ENCODE measurements at regions not wholly inside any gene's neighbourhood (a gene's known extent, or its start where the extent isn't known, plus 50 kb on each side); places are given as distances from the start of the nearest gene placed in this dataset.

- no peak for DNase-seq (ENCODE audit: low read depth in 2 of 2)
Measured at GRCh38 chr6:91149956-91150705, 563.3 kb upstream of the MAP3K7 start.

DNA sequence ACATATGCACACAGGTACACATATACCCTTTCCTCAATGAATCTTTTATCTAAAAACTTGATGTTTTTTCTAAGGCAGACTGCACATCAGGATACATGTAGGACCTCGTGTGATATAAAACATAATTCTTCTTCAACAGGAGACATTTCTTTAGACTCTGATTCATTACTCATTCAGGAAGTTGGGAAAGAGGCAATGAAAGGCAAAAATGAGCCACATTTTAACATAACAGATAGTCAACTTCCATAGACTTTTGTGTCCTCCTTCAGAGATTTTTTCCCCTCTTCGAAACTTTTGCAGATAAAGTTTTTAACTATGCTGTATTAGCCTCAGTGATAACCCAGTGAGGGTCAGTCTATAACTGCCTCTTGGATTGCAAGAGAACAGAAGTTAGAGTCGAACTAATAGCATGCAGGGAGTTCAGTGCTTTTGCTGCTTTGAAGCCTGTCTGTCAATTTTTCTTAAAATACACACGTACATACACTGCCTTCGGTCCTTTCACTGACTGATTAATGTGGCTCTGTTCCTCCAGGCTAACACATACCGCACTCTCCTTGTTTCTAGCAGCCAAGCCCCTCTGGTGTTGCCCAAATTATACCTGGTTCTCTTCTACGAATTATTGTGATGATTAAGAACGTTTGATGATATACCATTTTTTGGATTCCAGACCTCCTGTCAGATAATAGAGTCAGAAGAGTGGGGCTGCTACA, 562.5 kb upstream of the MAP3K7 start:
- no peak for DNase-seq (ENCODE audit: low read depth in 2 of 2)

DNA sequence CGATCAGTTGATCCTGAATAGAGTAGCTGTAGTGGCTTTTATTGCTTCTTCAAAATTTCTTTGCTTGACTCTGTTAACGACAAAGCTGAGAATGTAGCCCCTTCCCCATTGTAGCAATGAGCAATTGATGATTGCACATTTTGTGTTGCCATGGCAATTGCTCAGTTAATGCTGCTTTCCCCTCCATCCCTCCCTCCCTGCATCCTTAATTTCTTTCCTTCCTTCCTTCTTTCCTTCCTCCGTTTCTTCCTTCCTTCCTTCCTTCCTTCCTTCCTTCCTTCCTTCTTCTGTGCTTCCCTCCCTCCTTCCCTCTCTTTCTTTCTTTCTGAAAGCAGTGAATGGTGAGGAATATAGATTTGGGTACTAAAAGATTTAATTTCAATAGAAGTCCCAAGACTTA, 557.3 kb upstream of the MAP3K7 start:
- no peak for DNase-seq (ENCODE audit: low read depth in 2 of 2)

- DNase-seq (ENCODE audit: low read depth in 2 of 2) = no peak
Measured at GRCh38 chr6:91142154-91142553, 555.3 kb upstream of the MAP3K7 start.

GRCh38 chr6:91141346-91141745, 554.5 kb upstream of the MAP3K7 start:
- no peak for DNase-seq (ENCODE audit: low read depth in 2 of 2)

GRCh38 chr6:91140449-91140848, 553.6 kb upstream of the MAP3K7 start:
- DNase-seq (ENCODE audit: low read depth in 2 of 2) = no peak

DNA sequence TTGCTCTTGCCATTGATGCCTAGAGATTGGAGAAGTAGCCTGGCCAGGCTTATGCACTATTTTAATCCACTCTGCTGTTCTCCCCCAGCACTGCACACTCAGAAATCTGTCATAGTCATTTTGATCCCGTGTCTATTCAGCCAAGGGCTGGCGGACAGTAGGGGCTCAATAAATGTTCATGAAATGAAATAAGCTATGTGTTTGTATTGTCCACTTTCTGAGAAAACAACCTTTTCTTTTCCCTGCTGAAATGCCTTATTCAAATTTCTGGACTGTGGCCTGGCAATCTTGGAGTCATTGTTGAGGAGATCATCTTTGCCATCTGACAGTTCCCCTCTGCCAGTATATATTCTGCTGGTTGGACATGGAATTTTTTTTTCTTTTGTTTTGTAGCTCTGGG, 550.4 kb upstream of the MAP3K7 start:
- DNase-seq (ENCODE audit: low read depth in 2 of 2) = no peak

GRCh38 chr6:91135406-91136103, 548.7 kb upstream of the MAP3K7 start:
- no peak for DNase-seq (ENCODE audit: low read depth in 2 of 2)

DNA sequence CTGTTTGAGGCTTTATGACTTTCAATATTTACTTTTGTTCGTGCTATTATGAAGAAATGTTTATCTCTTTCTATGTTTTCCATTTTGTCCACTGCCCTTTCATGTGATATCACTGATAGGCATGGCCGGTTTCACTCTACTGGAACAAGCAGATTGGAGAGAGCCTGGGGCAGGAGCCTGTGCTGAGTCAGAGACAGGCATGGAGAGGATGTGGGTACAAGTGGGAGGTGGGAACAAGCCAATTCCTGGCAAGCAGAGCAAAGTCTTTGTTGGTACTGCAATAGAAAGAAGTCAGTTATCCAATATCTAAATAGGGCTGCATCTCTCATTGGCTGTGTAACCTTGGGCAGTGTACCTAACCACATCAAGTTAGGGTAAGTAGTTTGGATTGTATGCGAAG, 545.6 kb upstream of the MAP3K7 start:
- DNase-seq (ENCODE audit: low read depth in 2 of 2) = no peak

DNA sequence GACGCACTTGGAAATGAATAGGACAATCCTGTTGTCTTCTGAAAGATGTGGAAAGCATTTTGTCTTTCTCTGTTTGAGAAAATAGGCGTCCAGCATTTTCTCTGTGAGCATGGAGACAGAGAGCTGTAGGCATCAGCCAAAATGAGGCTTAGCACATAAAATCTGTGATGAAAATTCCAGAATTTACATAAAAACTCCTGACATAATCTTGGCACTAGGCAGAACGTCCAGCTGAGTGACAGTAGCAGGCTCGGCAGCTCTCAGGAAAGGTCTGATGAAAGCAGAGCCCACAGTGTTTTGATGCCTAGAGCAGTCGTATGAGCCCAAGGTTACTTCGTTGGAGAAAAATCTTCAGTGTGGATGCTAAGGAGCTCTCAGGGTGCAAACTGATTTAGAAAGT, 543.3 kb upstream of the MAP3K7 start:
- DNase-seq (ENCODE audit: low read depth in 2 of 2) = no peak

DNA sequence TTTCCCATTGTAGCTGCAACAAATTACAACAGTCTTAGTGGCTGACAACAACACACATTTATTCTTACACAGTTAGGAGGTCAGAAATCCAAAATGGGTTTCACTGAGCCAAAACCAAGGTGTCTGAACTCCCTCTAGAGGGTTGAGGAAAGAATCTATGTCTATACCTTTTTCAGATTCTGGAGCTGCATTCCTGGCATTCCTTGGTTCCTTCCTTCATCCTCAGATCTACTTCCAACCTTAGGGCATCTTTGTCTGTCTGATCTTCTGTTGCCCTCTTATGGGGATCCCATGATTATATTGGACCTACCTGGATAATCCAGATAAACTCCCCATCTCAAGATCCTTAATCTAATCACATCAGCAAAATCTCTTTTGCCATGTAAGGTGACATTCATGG, 540.9 kb upstream of the MAP3K7 start:
- DNase-seq (ENCODE audit: low read depth in 2 of 2) = no peak

GRCh38 chr6:91126876-91127275, 540.0 kb upstream of the MAP3K7 start:
- no peak for DNase-seq (ENCODE audit: low read depth in 2 of 2)

DNA sequence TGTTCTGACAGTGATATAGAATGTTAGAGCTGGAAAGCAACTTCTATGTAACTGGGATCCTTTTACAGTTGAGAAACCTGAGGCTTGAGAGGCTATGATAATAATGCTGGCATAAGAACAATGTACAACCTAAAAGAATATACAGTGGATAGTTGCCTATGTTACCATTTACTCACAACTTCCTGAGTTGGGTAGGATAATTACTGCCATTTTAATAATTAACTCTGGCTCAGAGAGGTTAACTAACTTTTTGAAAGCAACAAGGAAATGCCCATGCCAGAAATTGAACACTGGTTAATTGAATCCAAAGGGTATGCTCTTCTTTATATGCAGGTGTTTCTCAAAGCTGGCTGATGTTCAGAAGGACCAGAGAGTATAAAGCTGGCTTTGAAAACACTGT, 530.7 kb upstream of the MAP3K7 start:
- DNase-seq (ENCODE audit: low read depth in 2 of 2) = no peak

DNA sequence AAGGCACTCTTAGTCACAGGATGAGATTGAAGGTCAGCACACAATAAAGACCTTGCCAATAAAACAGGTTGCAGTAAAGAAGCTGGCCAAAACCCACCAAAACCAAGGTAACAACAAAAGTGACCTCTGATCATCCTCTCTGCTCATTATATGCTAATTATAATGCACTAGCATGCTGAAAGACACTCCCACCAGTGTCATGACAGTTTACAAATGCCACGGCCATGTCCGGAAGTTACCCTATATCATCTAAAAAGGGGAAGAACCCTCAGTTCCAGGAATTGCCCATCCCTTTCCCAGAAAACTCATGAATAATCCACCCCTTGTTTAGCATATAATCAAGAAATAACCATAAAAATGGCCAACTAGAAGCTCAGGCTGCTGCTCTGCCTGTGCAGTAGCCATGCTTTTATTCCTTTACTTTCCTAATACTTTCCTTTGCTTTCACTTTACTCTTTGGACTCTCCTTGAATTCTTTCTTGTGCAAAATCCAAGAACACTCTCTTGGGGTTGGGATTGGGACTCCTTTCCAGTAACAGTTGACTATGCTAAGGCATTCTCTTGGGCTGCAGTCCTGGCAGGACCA, 527.3 kb upstream of the MAP3K7 start:
- no peak for DNase-seq (ENCODE audit: low read depth in 2 of 2)

- DNase-seq (ENCODE audit: low read depth in 2 of 2) = no peak
Measured at GRCh38 chr6:91106083-91106482, 519.2 kb upstream of the MAP3K7 start.

DNA sequence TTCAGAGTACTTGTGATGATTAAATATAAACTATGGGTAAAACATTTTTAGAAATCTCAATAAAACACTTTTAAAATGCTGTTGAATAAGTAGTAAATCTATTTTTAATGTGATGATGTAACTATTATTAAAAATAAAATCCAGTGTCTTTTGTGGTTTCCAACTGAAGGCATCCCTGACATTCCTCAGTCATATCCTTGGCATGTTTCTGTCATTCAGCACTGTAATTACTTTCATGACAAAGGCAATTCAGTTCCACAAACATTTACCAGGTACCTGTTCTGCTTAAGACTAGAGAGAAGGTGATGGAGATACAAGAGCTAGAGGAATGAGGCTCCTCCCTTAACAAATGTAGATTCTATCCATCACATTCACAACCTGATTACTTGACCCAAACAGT, 518.7 kb upstream of the MAP3K7 start:
- no peak for DNase-seq (ENCODE audit: low read depth in 2 of 2)

GRCh38 chr6:91099479-91099878, 512.6 kb upstream of the MAP3K7 start:
- no peak for DNase-seq (ENCODE audit: low read depth in 2 of 2)

DNA sequence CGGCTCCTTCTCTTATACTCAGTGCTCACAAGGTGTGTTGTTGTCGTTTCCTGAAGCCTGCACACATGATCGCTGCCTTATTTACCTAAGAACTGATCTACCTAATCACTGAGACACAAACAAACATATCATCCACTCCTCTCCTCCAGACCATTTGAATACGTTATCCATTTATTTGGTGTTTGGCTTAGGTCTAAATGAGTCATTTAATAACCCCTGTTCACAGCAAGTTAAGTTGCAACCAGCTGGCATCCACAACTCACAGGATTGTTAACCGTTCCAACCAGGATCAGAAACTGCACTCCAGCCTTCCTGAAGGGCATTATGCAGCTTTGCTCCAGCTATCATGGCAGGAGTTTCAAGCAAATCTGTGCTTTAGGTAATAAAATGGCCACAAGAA, 511.1 kb upstream of the MAP3K7 start:
- no peak for DNase-seq (ENCODE audit: low read depth in 2 of 2)

- DNase-seq (ENCODE audit: low read depth in 2 of 2) = no peak
Measured at GRCh38 chr6:91097364-91097763, 510.5 kb upstream of the MAP3K7 start.

DNA sequence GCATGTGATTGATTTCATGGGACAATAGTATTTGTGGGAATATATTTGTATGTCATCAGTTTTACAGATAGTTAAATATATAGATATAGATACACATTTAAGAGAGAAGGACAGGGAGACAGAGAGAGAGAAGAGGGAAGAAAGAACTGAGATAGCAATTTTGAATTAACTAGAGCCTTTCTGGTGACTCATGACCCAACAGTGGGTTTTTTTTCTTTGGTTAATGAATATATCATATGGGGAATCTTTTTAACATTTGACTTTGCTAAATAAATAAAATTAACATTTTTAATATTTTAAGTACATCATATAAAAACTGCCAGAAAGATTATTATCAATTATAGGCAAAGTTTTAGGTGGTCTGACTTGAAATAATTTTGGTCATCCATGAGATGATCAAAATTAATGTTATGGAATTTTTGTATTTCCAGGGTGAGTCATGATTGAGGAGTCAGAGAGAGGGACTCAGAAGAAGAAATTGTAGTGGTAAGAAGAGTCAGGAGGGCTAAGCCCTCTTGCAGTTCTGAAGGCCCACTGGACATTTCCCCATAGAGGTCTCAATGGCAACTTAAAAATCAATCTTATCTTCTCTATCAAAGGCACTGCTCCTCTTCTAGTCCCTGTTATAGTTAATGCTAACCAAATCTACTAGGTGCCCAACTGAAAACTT, 508.1 kb upstream of the MAP3K7 start:
- DNase-seq (ENCODE audit: low read depth in 2 of 2) = no peak

- no peak for DNase-seq (ENCODE audit: low read depth in 2 of 2)
Measured at GRCh38 chr6:91094341-91094740, 507.5 kb upstream of the MAP3K7 start.

- DNase-seq (ENCODE audit: low read depth in 2 of 2) = no peak
Measured at GRCh38 chr6:91088976-91089375, 502.1 kb upstream of the MAP3K7 start.
